ELF-1 (cell line): ENCODE measurements at regions not wholly inside any gene's neighbourhood (a gene's known extent, or its start where the extent isn't known, plus 50 kb on each side); places are given as distances from the start of the nearest gene placed in this dataset.
A peak's percentile ranks its signal among the peaks of the same experiment; 100 is the strongest.

ENCODE experiments used
- DNase-seq: peaks from one replicate; pipeline ENCODE4 v3.0.0-alpha.2; 2016; ENCODE audit warnings: low read depth, low spot score

GRCh38 chr3:72307438-72308115, 522.6 kb upstream of the PROK2 start:
- DNase-seq: no peak

- DNase-seq: peak; percentile 89
Measured at GRCh38 chr3:72306800-72307341, 521.9 kb upstream of the PROK2 start.

- peak; percentile 69 for DNase-seq
Measured at GRCh38 chr3:72303926-72304325, 519.0 kb upstream of the PROK2 start.

GRCh38 chr3:72301779-72302178, 516.8 kb upstream of the PROK2 start:
- DNase-seq: no peak

- no peak for DNase-seq
Measured at GRCh38 chr3:72300621-72301020, 515.7 kb upstream of the PROK2 start.

- DNase-seq: no peak
Measured at GRCh38 chr3:72299823-72300222, 514.9 kb upstream of the PROK2 start.

GRCh38 chr3:72299321-72299802, 514.4 kb upstream of the PROK2 start:
- DNase-seq: peak; percentile 73

- DNase-seq: no peak
Measured at GRCh38 chr3:72298201-72299152, 513.5 kb upstream of the PROK2 start.

- no peak for DNase-seq
Measured at GRCh38 chr3:72297481-72297880, 512.5 kb upstream of the PROK2 start.

- no peak for DNase-seq
Measured at GRCh38 chr3:72296477-72297111, 511.6 kb upstream of the PROK2 start.

GRCh38 chr3:72295962-72296450, 511.1 kb upstream of the PROK2 start:
- no peak for DNase-seq

- no peak for DNase-seq
Measured at GRCh38 chr3:72295276-72295961, 510.5 kb upstream of the PROK2 start.

GRCh38 chr3:72290859-72291638, 506.1 kb upstream of the PROK2 start:
- DNase-seq: no peak

GRCh38 chr3:72289692-72290071, 504.7 kb upstream of the PROK2 start:
- no peak for DNase-seq

- peak; percentile 37 for DNase-seq
Measured at GRCh38 chr3:72288955-72289691, 504.2 kb upstream of the PROK2 start.

GRCh38 chr3:72287956-72288355, 503.0 kb upstream of the PROK2 start:
- DNase-seq: no peak

GRCh38 chr3:72285502-72285901, 500.6 kb upstream of the PROK2 start:
- no peak for DNase-seq

- no peak for DNase-seq
Measured at GRCh38 chr3:72284471-72284870, 499.5 kb upstream of the PROK2 start.

- DNase-seq: no peak
Measured at GRCh38 chr3:72282918-72283317, 498.0 kb upstream of the PROK2 start.

- DNase-seq: no peak
Measured at GRCh38 chr3:72281551-72281950, 496.6 kb upstream of the PROK2 start.
